ENCODE measurements at regions not wholly inside any gene's neighbourhood (a gene's known extent, or its start where the extent isn't known, plus 50 kb on each side); places are given as distances from the start of the nearest gene placed in this dataset.

- DNase-seq = no peak
Observed at GRCh38 chr2:180734382-180734781, 246.0 kb upstream of the UBE2E3 start.

- DNase-seq = no peak
Observed at GRCh38 chr2:180733330-180733729, 247.1 kb upstream of the UBE2E3 start.

- DNase-seq = no peak
Observed at GRCh38 chr2:180732337-180732736, 248.1 kb upstream of the UBE2E3 start.

GRCh38 chr2:180730976-180731375, 249.4 kb upstream of the UBE2E3 start:
- DNase-seq = no peak

DNA sequence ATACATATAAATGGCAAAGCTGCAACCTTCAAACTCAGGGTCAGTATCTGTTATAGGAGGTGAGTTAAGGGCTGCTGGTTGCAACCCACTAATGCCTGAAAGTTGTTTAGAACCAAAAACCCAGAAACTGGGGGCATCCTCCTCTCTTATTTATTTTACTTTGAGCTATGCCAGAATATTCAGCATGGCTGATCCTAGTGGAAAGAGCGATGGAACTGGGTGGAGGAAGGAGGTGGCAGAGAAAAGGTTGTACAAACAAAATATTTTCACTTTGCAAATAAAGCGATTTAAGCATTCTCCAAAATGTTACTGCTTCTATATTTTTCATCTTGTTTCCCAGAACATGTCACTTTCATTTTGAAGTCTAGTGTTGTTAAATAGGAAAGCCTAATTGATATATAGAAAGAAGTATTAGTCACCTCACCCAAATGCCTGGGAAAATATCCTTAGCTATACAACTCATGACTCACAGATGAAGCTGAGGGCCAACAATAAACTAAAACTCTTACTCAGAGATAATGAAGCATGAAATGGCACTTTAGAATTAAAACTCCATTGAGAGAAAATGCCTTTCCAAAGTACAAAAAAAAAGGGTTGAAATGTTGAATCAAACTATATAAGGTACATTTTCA, 251.4 kb upstream of the UBE2E3 start:
- no peak for DNase-seq

DNA sequence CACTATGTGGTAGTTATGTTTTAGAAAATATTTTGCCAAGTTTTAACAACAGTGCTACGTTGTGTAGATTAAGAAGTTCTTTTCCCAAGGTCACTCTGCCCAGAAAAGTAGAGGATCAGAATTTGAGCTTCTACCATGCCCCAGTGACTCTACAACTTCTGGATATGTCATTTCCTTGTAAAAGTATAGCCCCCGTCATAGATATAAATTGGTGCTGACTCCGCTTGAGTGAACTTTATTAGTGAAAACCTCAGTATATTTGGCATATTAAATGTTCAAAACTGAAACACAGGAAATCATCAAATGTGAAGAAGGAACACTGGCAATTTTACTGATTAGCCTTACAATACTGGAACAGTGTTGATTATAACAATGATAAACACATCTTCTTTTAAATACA, 256.7 kb upstream of the UBE2E3 start:
- no peak for DNase-seq

DNA sequence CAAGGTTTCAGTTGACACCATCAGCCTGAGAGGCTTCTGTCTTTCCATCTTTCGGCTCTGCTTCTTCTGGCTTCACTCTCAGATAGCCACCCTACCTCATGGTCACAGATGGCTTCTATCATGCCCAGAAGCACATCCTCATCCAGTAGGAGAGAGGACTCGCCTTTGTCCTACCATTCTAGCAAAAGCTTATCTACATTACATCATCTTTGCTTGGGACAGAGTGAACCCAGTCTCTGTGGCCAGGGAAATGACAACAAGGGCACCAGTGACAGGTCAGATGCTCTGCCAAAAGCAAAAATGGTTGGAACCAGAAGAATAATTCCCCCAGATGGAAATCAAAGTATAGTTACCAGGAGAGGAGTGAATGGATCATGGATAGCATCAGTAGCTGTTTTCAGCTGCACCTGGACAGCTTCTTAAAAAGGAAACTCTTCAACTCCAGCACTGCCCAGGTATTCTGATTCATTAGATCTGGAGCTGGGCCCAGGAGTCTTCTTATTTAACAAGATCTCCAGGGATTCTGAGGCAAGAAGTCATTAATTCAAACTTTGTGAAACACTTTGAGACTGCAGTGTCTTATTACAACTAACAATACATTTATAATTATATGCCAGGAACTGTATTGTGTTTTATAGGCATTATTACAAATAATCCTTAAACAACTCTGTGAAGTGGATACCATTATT, 257.7 kb upstream of the UBE2E3 start:
- no peak for DNase-seq

- no peak for DNase-seq
Observed at GRCh38 chr2:180720829-180721228, 259.6 kb upstream of the UBE2E3 start.

GRCh38 chr2:180717588-180717987, 262.8 kb upstream of the UBE2E3 start:
- no peak for DNase-seq

DNA sequence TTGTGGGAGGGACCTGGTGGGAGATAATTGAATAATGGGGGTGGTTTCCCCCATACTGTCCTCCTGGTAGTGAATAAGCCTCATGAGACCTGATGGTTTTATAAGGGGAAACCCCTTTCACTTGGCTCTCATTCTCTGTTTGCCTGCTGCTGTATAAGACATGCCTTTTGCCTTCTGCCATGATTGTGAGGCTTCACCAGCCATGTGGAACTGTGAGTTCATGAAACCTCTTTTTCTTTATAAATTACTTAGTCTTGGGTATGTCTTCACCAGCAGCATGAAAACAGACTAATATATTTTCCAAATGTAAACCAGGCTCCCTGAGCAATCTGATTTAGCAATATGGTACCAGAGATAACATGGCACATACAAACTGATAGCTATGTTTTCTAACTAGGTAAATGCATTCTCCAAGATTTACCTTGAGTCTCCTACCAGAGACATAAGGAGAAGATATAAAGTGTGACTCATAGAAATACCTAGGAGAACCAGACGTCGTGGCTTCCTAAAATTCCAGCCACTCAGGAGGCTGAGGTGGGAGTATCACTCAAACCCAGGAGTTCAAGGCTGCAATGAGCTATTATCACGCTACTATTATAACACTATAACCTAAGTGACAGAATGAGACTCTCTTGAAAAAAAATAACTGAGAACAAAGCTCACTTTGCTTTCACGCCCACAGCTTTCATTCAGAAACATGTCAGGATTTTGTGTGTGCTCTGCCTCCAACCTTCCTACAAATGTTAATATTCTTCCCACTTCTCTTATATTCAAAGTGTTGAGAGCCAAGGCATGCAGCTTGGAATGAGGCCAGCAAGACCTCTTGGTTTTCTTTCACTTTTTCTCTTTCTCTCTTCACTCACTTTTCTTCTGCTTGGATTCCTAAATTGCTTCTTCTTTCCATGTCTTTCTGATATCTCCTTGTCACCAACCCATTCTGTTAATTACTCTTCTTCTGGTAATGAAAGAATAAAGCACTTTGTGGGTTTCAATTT, 263.9 kb upstream of the UBE2E3 start:
- DNase-seq = no peak

GRCh38 chr2:180715044-180715443, 265.4 kb upstream of the UBE2E3 start:
- DNase-seq = no peak

DNA sequence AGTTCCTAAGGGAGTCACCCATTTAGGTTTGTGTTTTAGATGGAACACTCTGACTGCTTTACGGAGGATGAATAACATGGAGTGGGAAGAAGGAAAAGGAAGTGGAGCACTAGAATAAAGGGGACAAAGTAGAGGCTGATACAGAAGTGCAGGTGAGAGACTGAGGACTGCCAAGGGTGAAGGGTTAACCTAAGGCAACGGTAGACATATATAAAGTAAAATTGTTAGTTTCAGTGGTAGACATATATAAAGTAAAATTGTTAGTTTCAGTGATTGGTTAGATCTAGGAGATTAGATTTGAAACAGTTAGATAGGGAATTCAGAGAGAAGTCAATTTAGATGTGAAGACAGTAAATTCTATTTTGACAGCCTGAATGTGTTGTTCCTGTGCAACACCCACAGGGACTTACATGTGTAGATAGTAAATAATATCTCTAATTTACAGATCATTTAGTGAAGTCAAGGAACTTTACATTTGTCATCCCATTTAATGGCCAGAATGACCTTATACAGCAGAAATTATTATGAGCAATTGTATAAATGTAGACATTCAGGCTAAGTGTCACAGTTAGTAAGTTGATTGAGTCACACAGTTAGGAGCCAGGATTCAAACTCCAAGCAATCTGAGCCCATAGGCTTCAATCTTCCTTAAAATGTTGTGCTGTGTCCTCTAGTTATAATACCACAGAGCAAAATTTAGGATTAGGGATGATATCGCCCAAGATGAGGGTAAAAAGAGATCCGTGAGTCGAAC, 270.8 kb upstream of the UBE2E3 start:
- DNase-seq = no peak

DNA sequence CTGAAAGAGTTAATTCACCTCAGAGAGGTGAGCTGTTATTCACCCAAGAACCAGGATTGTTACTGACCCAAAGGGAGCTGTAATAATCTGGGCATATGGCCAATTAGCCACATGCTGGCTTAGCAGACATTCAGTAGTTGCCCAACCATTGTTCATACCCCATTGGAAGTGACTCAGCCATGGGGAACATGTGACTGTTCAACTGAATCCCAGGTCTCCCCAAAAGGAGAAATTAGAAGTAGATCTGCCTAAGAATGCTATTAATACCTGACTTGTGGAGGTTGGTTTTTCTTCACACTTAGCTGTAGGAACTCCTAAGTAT, 272.6 kb upstream of the UBE2E3 start:
- DNase-seq = no peak

GRCh38 chr2:180707175-180707883, 273.1 kb upstream of the UBE2E3 start:
- no peak for DNase-seq

GRCh38 chr2:180706694-180707093, 273.7 kb upstream of the UBE2E3 start:
- no peak for DNase-seq

DNA sequence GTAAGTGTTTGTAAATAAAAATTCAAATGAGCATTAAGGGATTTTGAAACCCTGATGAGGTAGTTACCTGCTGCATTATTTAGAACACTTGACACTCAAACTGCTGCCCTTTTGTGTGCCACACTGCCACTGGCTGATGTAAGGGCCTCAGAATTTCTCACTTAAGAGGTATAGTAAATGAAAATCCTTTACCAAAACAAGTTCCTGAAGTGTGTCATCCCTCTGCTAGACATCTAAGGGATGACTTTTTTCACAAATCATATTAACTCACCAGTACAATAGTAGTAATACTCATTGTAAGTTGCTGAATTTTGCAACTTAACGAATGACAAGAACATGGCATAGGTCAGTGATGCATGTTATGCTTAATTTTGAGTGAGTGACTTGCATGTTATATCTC, 274.9 kb upstream of the UBE2E3 start:
- DNase-seq = no peak

DNA sequence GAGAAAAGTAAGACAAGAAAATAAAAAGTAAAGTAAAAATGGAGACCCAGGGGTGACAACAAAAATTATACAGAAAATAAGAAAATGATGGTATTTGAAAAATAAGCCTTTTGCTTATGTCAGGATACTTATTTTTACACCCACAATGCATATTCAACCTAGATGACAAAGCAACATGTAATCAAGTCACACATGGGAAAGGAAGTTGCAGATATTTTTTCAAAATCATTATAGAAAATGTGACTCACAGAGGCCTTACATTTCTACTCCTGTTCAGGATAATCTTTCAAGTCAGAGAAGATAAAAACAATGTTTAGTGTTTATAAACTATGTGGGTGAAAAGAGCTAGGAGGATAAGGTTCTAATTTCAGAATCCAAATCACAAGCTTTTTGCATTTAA, 275.3 kb upstream of the UBE2E3 start:
- DNase-seq = no peak

DNA sequence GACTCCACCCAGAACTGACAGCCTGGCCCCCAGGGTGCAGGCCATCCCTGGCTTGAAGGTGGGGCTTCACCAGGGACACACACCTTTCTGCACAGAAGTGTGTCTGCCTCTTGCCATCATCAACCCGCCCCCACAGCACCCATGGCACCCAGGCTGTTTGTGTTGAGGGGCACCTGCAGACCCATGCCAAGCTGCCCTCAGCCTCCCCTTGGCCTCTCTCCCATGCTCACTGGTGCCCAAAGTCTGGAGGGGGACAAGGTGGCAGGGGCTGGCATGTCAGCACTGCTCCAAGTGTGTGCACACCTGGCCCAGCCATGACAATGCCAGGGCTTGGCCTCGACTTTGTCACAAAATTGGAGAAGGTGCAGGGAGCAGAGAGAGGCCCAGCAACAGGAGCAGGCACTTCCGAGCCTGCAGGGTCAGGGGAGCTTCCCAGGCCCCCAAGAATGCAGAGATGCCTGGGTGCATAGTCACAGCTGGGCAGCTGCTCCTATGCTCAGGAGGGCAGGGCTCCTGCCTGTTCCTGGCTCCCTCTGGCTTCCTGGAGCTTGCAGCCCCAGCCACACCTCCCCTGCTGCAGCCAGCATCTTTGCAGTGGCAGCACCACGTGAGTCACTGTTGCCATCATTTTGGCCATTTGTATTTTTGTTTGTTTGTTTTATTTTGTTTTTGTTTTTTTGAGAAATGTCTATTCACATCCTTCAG, 280.6 kb upstream of the UBE2E3 start:
- DNase-seq = no peak

DNA sequence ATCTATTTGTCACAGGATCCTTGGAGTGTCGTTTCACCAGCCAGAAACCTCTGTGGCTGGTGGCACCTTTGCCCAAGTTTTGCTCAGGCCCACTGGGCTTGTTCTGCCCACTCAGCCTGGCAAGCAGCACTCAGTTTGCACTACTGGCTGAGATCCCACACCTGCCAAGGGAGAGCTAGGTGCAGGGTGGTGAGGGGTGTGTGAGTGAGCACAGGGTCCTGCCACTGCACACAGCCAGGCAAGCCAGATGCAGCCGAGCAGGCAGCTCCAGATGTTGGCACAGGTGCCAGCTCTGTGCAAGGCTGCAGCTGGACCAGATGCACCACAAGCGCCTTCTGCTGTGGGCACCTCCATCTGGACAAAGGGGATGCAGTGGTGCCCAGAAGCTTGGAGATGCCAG, 281.7 kb upstream of the UBE2E3 start:
- DNase-seq = no peak

- no peak for DNase-seq
Observed at GRCh38 chr2:180695586-180696401, 284.6 kb upstream of the UBE2E3 start.

Measured in hindlimb muscle (tissue), 1 donor.